Dedifferentiated amniotic fluid mesenchymal stem cell (primary cell): ENCODE measurements at regions not wholly inside any gene's neighbourhood (a gene's known extent, or its start where the extent isn't known, plus 50 kb on each side); places are given as distances from the start of the nearest gene placed in this dataset.
A peak's percentile ranks its signal among the peaks of the same experiment; 100 is the strongest.

ENCODE experiments used
- DNase-seq: peaks from one replicate; pipeline ENCODE4 v3.0.0-alpha.2; 2016; ENCODE audit errors: extremely low spot score

DNA sequence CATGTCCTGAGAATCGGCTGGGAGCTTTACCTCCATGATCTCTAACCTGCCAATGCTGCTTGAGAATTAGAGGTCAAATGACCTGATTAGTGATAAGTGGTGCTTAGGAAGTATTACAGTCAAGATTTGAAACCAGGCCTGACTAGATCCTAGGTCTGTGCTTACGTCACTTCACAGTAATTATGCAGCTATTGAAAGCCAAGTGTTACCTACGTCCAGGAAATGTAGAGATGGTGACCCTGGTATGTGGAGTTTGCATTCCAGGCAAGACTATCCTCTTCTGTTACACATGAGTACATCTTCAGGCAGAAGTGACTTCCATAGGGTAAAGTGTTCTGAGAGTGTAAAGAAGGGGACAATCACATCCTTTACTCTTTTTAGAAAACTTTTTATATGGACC lies 530.4 kb upstream of the TENM4 start:
- no peak for DNase-seq

DNA sequence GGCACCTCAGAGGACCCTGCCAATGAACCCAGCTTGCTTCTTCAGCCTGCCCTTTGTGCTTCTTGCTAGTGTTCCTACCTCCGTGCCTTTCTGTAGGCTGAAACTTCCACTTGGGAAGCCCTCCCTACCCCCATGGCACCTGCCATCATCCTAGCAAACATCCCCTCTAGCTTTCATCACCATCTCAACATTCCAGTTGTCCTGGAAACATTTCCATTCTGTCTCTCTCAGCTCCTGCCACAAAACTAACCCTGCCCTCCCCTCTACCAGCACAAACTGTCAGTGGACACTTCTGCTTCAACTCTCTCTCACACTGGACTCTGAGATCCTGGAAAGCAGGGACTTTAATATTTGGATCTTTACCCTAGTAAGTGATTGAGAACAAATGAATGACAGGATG lies 525.8 kb upstream of the TENM4 start:
- no peak for DNase-seq

DNA sequence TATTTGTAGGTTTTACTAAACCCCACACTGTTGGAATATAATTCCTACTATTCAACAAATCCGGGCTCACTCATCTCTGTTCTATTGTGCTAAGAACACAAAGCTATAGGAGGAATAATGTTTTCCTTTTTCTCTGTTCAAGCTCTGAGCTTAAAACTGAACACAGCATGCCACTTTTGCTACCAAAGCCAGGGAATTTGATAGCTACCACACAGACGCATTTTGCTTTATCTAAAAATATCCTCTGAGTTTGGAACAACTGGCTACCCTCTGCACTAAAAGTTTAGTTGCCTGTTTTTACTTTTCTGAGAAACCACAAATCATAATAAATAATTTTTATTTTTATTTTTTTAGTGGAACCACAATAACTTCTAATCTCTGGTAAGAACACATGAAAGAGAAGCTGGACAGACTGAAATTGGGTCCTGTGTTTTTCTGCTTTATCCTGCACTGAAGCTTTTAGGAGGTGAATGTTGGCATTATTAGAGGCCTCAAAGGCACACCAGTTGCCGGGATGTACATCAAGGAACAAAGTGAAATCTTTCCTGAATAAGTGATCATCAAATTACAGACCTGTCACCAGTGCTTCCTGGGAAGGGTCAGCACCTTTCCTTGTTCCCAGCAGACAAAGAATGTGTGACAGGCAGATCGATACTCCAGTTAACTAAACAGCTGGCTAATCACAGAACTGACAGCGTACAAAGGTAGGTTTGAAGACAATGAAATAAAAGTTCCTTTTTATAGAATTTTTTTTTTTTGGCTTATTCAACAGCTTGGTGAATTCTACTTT lies 523.2 kb upstream of the TENM4 start:
- DNase-seq: no peak

DNA sequence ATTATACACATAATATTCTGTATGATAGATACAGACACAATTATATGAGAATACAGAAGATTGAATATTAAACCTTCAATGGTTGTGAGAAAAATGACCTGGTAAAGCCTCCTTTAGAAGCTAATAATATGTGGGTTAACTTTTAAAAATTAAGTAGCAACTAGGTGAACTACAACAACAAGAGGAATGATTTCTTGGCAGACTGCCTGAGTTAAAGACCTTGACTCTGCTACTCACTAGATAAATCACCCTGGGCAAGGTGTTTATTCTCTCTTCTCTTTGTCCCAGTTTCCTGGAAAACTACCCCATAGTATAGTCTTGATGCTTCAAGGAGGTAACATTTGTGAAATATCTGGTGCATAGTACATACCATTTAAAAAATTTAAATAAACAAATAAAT lies 519.6 kb upstream of the TENM4 start:
- DNase-seq: no peak

DNA sequence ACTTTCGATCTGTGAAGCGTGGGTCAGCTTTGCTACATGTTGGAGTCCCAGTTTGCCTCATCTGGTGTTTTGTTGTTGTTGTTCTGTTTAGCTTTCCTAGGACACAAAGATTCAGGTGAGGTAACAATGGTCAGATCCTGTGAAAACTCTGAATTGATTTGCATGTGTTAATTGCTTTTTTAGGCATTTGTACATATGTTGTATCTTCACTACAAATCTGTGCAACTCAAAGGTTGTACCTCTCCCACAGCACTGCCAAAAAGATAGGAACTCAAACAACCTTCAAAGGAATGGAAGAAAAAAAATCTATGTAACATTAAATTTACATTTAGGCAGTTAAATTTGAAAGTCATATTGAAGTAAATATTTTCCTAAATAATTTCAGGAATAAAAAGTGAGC lies 518.5 kb upstream of the TENM4 start:
- no peak for DNase-seq

DNA sequence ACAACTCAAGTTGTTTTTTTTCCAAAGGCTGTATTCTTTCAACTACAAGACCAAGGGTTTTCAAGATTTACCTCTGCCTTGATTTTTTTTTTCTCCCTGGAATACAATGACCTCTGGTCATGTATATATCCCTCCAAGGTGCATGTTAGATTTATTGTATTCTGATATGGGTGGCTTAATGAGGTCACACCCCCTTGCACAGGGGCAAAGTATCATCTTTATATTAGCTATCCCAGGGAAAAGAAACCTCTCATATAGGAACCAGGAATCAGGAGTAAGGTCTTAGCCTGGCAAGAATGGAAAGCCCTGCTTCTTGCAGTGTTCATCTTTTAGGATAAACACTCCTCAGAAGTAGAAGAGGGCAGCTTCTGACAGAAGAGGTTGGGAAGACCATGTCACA lies 516.9 kb upstream of the TENM4 start:
- DNase-seq: no peak

DNA sequence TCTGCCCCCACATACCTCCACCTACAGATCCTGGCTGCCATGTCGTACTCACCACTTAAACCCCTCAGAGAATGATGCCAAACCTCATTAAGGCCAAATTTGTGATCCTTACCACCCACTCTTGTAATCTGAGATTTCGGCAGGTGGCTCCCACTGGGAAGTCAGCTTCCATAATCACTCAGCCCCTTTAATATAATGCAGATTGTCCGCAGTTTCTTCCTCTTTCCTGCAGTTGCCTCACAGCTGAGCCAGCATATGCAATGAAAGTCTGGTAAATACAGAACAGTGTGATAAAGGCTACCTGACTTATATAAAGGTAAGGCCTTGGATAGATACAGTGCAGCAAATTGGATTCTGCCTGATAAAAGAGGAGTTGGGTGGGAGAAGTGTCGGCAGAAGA lies 515.2 kb upstream of the TENM4 start:
- no peak for DNase-seq

DNA sequence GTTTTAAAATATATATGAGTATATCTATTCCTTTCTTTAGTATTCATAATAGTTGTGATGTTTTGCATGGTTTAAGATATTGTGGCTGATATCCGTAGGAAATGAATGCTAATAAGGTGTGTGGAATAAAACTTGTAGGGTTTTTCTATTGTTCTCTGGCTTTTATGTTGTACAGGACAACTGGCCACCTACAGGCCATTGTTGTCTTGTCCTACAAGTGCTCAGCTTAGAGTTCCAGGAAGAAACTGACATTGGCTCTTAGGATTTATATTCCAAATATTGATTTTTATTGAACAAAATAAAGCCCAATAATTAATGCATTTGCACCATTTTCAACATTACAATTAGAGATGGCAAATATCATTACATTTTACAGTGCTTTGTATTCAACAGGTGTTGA lies 512.8 kb upstream of the TENM4 start:
- DNase-seq: no peak

DNA sequence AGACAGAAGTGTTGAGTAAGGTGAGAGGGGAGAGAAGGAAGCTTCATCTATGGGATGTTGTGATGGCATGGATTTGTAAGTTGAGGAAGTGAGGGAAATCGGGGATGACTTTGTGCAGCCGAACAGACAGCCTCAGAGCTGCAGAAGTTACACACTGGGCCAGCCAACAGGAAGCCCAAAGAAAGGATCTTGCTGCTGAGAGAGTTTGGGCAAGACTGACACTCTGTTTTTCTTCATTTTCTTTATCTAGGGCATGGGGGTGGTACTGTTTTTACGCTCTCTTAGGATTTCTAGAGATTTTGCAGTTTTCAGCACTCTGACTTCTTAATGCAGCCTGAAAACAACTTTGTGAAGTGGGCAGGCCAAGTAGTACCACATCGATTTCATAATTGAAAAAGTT lies 509.9 kb upstream of the TENM4 start:
- no peak for DNase-seq

DNA sequence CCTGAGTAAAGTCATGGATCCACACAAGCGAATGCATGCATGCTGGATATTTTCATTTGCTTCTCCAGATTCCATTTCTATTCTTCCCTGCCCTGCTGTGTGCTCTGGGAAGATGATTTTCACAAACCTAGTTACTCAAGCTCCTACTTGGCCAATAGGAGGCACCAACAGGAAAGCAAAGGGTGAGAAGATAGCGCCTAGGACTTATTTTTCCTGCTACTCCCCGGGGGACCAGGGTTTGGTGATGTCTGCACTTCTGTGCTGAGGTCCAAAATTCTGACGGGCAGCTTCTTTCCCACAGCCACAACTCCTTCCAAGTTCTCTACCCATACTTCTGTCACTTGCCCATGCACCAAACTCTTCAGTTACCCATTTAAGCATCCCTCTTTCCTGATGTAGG lies 509.3 kb upstream of the TENM4 start:
- DNase-seq: no peak

DNA sequence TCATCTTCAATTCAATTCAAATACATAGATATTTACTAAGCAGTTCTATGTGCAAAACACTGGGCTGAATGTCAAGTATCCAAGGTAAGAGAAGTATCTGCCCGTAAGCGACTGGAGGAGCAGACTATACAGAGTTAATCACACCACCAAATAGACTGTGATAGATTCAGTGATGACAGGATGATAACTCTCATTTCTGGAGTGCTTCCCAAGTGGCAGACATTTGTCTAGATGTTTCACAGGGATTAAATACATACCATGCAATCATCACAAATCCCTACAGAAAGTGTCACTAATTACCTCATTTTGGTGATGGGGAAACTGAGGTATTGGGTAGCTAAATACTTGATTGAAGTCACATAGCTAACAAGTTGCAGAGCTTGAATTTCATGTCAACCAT lies 508.7 kb upstream of the TENM4 start:
- DNase-seq: no peak

DNA sequence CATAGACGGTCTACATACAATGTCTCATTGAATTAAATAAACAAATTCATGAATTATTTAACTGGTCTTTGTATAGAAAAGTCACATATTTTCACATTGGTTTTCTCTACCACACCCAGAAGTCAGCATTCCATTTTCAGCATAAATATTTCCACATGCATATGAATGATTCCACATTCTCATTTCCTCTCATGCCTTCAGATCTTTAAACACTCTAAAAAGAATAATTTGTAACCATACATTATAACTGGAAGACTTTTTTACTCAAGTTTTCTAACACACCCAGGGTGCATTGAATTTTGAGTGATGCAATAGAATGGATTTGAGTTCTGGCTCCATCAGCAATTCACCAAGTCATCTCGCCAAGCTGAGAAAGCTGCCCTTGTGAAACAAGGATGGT lies 501.8 kb upstream of the TENM4 start:
- DNase-seq: peak; percentile 39

DNA sequence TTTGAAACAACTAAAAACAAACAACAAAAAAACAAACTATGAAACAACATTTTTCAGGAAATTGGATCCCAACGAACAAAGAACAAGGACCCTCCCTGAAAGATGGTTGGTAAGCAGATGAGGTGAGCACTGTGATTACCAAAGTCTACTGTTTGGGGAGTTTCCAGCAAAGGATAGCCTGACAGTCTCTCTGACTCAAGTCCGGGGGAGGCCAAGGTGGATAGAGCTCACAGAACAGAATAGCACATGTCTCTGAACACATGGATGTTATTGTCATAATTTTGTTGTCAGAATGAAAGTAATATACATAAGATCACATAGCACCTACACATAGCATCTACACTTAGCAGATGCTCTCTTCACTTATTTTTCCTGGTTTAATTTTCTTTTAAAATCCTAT lies 501.3 kb upstream of the TENM4 start:
- DNase-seq: no peak

DNA sequence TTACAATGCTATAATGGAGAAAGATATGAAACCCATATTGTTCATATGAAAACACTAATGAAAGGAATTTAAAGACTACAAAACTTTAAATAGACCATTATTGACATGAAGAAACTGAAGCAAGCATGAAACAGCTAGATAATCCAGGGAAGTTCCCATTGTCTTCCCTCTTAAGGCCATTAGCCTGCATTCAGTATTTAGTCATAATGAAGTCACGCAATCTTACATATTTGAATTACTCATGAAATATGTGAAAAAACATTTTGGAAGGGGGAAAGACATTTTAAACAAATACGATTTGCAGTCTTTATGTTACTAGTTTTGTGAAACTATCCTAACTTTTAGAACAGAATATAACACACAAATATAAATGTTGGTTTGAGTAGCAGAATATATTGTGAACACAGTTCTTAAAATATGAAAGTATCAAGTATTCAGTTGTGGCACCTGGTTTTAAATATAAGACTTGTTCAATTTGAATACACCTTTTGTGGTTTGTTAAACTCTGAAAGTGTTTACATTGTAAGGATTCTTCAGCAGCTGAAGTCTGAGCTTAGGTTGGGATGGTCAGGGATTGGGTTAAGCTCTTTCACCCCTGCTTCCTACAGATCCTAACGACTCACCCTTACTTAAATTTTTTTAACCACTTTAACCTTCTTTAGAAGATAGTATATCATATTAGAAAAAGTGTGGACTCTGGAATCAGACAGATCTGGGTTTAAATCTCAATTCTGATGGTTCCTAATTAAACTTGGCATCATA lies 500.3 kb upstream of the TENM4 start:
- DNase-seq: peak; percentile 54

DNA sequence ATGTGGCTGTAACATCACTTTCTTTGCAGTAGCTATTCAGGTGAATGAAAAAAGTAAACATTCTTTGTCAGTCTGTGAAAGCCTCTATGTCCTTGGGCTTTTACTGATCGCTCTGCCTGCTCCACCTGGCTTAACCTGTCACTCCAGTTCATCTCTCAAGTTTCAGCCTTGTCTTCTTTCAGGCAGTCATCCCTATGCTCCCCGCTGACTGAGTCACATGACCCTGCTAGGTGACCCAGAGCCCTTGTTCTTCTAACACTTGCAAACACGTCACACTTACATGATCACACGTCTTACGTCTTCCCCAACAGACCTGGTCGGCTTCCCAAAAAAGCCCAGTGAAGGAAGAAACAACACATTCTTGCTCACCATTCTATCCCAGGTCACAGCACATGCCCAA lies 499.3 kb upstream of the TENM4 start:
- DNase-seq: no peak

DNA sequence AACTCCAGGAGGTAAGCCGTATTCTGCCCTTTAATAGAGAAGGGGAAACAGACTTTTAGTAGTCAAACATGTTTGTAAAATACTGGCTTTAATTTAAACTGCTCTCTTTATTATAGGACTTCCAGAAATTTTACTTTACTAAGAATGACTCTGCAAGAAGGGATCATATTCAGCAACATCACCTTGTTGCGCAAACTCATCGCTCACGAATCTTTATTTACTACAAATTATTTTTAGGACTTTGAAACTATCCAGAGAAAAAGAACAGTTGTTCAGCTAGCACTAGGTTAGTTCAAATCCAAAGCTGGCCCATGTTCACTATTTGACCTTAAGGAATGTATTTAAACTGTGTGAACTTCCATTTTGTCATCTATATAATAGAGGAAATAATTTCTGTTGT lies 498.3 kb upstream of the TENM4 start:
- no peak for DNase-seq

DNA sequence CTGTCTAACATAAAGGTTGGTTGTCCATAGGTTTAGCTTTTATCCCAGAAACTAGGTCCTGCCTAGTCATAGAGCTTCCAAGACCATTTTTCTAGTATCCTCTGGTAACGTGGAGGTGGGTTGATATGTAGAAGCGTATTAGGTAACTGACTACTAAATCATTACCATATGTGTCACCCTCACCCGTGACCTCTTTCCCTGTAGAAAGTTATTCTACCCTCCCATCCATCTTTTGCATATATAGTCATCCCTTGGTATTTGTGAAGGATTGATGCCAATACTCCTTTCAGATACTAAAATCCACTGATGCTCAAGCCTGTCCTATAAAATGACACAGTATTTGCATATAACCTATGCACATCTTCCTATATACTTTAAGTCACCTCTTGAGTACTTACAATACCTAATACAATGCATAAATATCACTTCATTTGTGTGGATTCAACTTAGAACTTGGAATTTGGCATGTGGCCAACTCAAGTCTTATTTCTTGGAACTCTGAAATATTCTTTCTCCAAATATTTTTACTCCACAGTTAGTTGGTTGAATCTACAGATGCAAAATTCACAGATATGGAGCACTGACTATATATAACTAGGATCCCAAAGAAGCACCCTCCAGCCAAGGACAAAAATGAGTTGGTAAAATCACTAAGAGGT lies 497.0 kb upstream of the TENM4 start:
- no peak for DNase-seq

DNA sequence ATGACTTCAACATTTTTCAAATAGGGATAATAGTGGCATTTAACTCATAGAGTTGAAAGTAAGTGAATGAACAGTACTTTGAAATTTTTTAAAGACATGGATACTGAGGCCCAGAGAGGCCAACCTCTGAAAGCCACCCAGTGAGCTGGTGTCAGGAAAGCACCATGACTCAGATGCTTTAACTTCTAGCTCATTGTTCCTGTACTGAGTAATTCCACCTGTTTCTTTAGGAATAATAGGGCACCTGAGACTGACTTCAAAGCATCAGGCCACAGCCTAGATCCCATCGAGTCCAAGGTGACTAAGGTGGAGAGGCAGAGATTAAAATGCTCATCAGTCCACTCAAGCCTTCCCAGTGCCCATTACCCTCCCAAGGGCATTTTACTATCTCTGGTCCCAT lies 491.8 kb upstream of the TENM4 start:
- DNase-seq: no peak

DNA sequence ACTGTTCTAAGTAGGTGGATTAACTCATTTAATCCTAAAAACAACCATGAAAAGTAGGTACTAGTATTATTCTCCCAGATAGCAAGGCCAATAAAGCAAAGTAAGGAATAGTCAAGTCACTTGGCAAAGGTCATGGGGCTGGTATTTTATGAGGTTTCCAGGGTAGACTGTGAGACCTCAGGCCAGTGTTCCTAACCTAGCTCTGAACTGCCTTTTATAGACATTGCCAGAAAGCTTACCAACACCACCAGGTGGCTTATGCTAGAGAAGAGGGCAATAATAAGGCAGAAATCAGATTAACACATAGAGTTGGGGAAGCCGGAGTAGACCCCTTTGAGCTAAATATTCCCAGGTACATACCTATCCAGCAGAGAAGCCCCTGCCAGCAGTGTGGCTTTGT lies 490.9 kb upstream of the TENM4 start:
- no peak for DNase-seq

DNA sequence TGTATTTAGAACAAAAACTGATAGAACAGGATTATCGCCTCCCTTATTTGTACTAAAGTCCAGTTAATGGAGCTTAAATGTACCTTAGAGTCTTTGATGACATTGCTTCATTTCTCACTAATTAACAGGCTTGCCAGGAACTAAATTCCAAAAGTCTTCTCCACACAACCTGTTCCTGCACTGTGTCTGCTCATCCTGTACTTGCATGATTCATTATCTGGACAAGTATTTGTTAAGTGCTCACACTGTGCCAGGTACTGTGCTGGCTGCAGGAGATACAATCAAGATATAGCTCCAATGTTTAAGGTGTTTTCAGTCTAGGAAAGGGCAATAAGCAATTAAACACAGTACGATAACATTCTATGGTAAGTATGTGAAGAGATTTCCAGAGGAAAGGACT lies 485.9 kb upstream of the TENM4 start:
- DNase-seq: no peak

DNA sequence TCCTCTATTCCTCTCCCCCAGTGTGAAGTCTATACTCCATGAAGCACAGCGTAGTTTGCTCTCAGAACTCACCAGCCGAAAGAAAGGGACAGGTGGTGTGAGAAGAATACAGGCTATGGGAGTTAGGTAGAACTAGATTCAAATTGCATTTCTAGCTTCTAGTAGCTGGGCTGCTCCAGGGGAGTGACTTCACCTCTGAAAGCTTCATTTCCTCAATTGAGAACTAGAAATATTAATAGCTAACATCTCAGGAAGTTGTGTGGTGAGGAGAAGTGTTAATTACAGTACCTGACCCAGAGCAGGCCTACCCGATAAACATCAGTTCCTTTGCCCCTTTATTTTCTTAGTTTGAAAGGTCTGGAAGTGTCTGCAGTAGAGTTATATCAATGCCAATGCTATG lies 484.7 kb upstream of the TENM4 start:
- DNase-seq: no peak

DNA sequence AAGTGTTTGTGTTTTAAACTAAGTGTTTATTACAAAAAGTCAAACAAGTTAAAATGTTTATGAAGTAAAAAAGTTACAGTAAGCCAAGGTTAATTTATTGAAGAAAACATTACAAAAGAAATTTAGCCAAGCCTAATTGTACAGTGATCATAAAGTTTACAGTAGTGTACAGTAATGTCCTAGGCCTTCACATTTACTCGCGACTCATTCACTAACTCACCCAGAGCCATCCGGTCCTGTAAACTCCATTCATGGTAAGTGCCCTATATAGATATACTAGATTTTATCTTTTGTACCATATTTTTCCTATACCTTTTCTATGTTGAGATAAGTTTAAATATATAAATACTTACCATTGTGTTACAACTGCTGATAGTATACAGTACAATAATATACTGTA lies 481.8 kb upstream of the TENM4 start:
- no peak for DNase-seq

DNA sequence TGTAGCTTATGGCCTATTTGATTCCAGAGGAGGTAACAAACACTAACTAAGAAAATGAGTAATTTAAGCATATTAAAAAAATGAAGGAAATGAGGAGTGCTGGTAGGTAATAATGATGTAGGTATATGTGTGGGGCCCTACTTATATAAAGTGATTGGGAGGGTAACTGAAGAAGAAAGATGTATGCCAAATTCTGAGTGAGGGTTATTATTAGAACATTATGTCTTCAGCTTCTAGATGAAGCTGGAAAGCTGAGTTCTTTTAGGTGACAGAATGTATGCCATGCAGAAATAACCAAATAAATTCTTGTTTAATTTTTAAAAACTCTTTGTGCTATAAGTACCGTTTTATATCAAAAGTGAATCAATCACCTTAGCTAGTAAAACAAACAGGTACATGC lies 479.6 kb upstream of the TENM4 start:
- no peak for DNase-seq
